ENCODE measurements at regions not wholly inside any gene's neighbourhood (a gene's known extent, or its start where the extent isn't known, plus 50 kb on each side); places are given as distances from the start of the nearest gene placed in this dataset.
"Not testable (repeated sequence)": the region's sequence is repeated elsewhere in the genome, so short reads cannot be mapped to it uniquely, and the experiment has no call there.

GRCh38 chr16:21487956-21488355, 111.4 kb upstream of the METTL9 start:
- not testable (repeated sequence) for H3K9ac ChIP-seq (ENCODE audit: low read length); H3K4me3 ChIP-seq (ENCODE audit: low read depth in 1 of 2, low read length in 2 of 2); H3K36me3 ChIP-seq (ENCODE audit: insufficient read depth, low read length); H3K4me1 ChIP-seq (ENCODE audit: insufficient read depth, low read length); H3K27ac ChIP-seq (ENCODE audit: low read depth, low read length); H3K9me3 ChIP-seq (ENCODE audit: low read length); H3K27me3 ChIP-seq (ENCODE audit: control insufficient read depth in 1 of 2, insufficient read depth in 2 of 2, low read length in 2 of 2)

GRCh38 chr16:21499046-21499445, 100.3 kb upstream of the METTL9 start:
- not testable (repeated sequence) for H3K9me3 ChIP-seq (ENCODE audit: low read length); H3K4me3 ChIP-seq (ENCODE audit: low read depth in 1 of 2, low read length in 2 of 2); H3K4me1 ChIP-seq (ENCODE audit: insufficient read depth, low read length); H3K9ac ChIP-seq (ENCODE audit: low read length); H3K36me3 ChIP-seq (ENCODE audit: insufficient read depth, low read length); H3K27ac ChIP-seq (ENCODE audit: low read depth, low read length); H3K27me3 ChIP-seq (ENCODE audit: control insufficient read depth in 1 of 2, insufficient read depth in 2 of 2, low read length in 2 of 2)

GRCh38 chr16:21501223-21501868, 98.0 kb upstream of the METTL9 start:
- not testable (repeated sequence) for H3K9me3 ChIP-seq (ENCODE audit: low read length); H3K36me3 ChIP-seq (ENCODE audit: insufficient read depth, low read length); H3K27me3 ChIP-seq (ENCODE audit: control insufficient read depth in 1 of 2, insufficient read depth in 2 of 2, low read length in 2 of 2); H3K9ac ChIP-seq (ENCODE audit: low read length); H3K4me1 ChIP-seq (ENCODE audit: insufficient read depth, low read length)
- Histone ChIP-seq H3K4me3 (ENCODE audit: low read depth in 1 of 2, low read length in 2 of 2) (peak overlapping the region in 1 of 2 donors; percentile 71), H3K27ac (ENCODE audit: low read depth, low read length) (peak overlapping the region; percentile 90)

- no peaks in the 10 kb centered on the region for H3K9me3 ChIP-seq (ENCODE audit: low read length)
- peak overlapping the region; percentile 90 for H3K27ac ChIP-seq (ENCODE audit: low read depth, low read length)
- H3K4me1 ChIP-seq (ENCODE audit: insufficient read depth, low read length): peaks cover 7% of the 10 kb centered on the region
- peak overlapping the region; percentile 50 to 71 for H3K4me3 ChIP-seq (ENCODE audit: low read depth in 1 of 2, low read length in 2 of 2)
- no peak overlapping the region for H3K9ac ChIP-seq (ENCODE audit: low read length)
- H3K27me3 ChIP-seq (ENCODE audit: control insufficient read depth in 1 of 2, insufficient read depth in 2 of 2, low read length in 2 of 2): no peaks in the 10 kb centered on the region
- no peaks in the 10 kb centered on the region for H3K36me3 ChIP-seq (ENCODE audit: insufficient read depth, low read length)
Measured at GRCh38 chr16:21501869-21502667, 97.3 kb upstream of the METTL9 start.

- peaks cover 22% of the 10 kb centered on the region for H3K4me1 ChIP-seq (ENCODE audit: insufficient read depth, low read length)
- not testable (repeated sequence) for H3K27ac ChIP-seq (ENCODE audit: low read depth, low read length); H3K4me3 ChIP-seq (ENCODE audit: low read depth in 1 of 2, low read length in 2 of 2); H3K9me3 ChIP-seq (ENCODE audit: low read length); H3K27me3 ChIP-seq (ENCODE audit: control insufficient read depth in 1 of 2, insufficient read depth in 2 of 2, low read length in 2 of 2); H3K36me3 ChIP-seq (ENCODE audit: insufficient read depth, low read length); H3K9ac ChIP-seq (ENCODE audit: low read length)
Measured at GRCh38 chr16:21503574-21503920, 95.8 kb upstream of the METTL9 start.

- H3K36me3 ChIP-seq (ENCODE audit: insufficient read depth, low read length); H3K9me3 ChIP-seq (ENCODE audit: low read length); H3K4me3 ChIP-seq (ENCODE audit: low read depth in 1 of 2, low read length in 2 of 2); H3K9ac ChIP-seq (ENCODE audit: low read length); H3K27me3 ChIP-seq (ENCODE audit: control insufficient read depth in 1 of 2, insufficient read depth in 2 of 2, low read length in 2 of 2); H3K27ac ChIP-seq (ENCODE audit: low read depth, low read length): not testable (repeated sequence)
- peaks cover 28% of the 10 kb centered on the region for H3K4me1 ChIP-seq (ENCODE audit: insufficient read depth, low read length)
Measured at GRCh38 chr16:21503941-21504832, 95.2 kb upstream of the METTL9 start.

GRCh38 chr16:21505751-21506520, 93.4 kb upstream of the METTL9 start:
- not testable (repeated sequence) for H3K9me3 ChIP-seq (ENCODE audit: low read length); H3K9ac ChIP-seq (ENCODE audit: low read length); H3K27ac ChIP-seq (ENCODE audit: low read depth, low read length); H3K36me3 ChIP-seq (ENCODE audit: insufficient read depth, low read length); H3K27me3 ChIP-seq (ENCODE audit: control insufficient read depth in 1 of 2, insufficient read depth in 2 of 2, low read length in 2 of 2); H3K4me3 ChIP-seq (ENCODE audit: low read depth in 1 of 2, low read length in 2 of 2)
- peaks cover 46% of the 10 kb centered on the region for H3K4me1 ChIP-seq (ENCODE audit: insufficient read depth, low read length)

- not testable (repeated sequence) for H3K9me3 ChIP-seq (ENCODE audit: low read length); H3K4me3 ChIP-seq (ENCODE audit: low read depth in 1 of 2, low read length in 2 of 2); H3K27me3 ChIP-seq (ENCODE audit: control insufficient read depth in 1 of 2, insufficient read depth in 2 of 2, low read length in 2 of 2); H3K36me3 ChIP-seq (ENCODE audit: insufficient read depth, low read length); H3K27ac ChIP-seq (ENCODE audit: low read depth, low read length); H3K9ac ChIP-seq (ENCODE audit: low read length)
- H3K4me1 ChIP-seq (ENCODE audit: insufficient read depth, low read length): peaks cover 55% of the 10 kb centered on the region
Measured at GRCh38 chr16:21506857-21507456, 92.4 kb upstream of the METTL9 start.

- H3K9ac ChIP-seq (ENCODE audit: low read length); H3K9me3 ChIP-seq (ENCODE audit: low read length); H3K36me3 ChIP-seq (ENCODE audit: insufficient read depth, low read length); H3K4me3 ChIP-seq (ENCODE audit: low read depth in 1 of 2, low read length in 2 of 2); H3K27me3 ChIP-seq (ENCODE audit: control insufficient read depth in 1 of 2, insufficient read depth in 2 of 2, low read length in 2 of 2): not testable (repeated sequence)
- Histone ChIP-seq H3K27ac (ENCODE audit: low read depth, low read length) (peak overlapping the region; percentile 32), H3K4me1 (ENCODE audit: insufficient read depth, low read length) (peaks cover 63% of the 10 kb centered on the region)
Measured at GRCh38 chr16:21507631-21508305, 91.6 kb upstream of the METTL9 start.

- H3K9me3 ChIP-seq (ENCODE audit: low read length); H3K27ac ChIP-seq (ENCODE audit: low read depth, low read length); H3K27me3 ChIP-seq (ENCODE audit: control insufficient read depth in 1 of 2, insufficient read depth in 2 of 2, low read length in 2 of 2); H3K36me3 ChIP-seq (ENCODE audit: insufficient read depth, low read length): not testable (repeated sequence)
- Histone ChIP-seq H3K9ac (ENCODE audit: low read length) (peak overlapping the region; percentile 31), H3K4me3 (ENCODE audit: low read depth in 1 of 2, low read length in 2 of 2) (peak overlapping the region in 1 of 2 donors; percentile 36), H3K4me1 (ENCODE audit: insufficient read depth, low read length) (peaks cover 74% of the 10 kb centered on the region)
Measured at GRCh38 chr16:21508661-21509436, 90.5 kb upstream of the METTL9 start.
